AG10803 (cell line): ENCODE measurements at regions not wholly inside any gene's neighbourhood (a gene's known extent, or its start where the extent isn't known, plus 50 kb on each side); places are given as distances from the start of the nearest gene placed in this dataset.
"Not testable (repeated sequence)": the region's sequence is repeated elsewhere in the genome, so short reads cannot be mapped to it uniquely, and the experiment has no call there.

ENCODE experiments used
- DNase-seq: peaks from one replicate; pipeline ENCODE4 v3.0.0; 2010; ENCODE audit warnings: low read depth
- H3K4me3 ChIP-seq: 2 replicates; pipeline ENCODE4 v1.5.1; 2011; ENCODE audit warnings: mild to moderate bottlenecking, low read length, control low read depth
- TF ChIP-seq, protein P1 (sequence below): conservative IDR thresholded peaks from 2 replicates; pipeline ENCODE4 v1.5.1; 2011; ENCODE audit warnings: mild to moderate bottlenecking, low read length, control low read depth, inconsistent platforms

DNA sequence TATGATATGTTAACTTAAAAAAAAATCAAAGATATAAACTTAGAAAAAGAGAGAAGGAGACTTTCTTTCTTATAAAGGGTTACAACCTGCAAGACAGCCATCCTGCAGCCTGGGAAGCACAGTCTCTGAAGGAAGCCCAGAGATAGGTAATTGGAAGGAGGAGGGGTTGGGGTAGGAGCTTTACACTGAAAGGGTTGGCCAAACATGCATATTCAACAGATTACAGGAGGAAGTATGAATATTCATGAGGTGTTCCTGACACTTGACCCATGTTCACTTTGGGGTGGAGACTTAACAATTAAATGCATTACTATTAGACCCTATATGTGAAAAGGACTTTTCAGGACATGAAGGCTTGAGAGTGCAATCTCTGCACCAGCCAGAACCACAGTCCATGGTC, 71.7 kb upstream of the CDH2 start:
- no peak for DNase-seq
- TF ChIP-seq, protein P1, sequence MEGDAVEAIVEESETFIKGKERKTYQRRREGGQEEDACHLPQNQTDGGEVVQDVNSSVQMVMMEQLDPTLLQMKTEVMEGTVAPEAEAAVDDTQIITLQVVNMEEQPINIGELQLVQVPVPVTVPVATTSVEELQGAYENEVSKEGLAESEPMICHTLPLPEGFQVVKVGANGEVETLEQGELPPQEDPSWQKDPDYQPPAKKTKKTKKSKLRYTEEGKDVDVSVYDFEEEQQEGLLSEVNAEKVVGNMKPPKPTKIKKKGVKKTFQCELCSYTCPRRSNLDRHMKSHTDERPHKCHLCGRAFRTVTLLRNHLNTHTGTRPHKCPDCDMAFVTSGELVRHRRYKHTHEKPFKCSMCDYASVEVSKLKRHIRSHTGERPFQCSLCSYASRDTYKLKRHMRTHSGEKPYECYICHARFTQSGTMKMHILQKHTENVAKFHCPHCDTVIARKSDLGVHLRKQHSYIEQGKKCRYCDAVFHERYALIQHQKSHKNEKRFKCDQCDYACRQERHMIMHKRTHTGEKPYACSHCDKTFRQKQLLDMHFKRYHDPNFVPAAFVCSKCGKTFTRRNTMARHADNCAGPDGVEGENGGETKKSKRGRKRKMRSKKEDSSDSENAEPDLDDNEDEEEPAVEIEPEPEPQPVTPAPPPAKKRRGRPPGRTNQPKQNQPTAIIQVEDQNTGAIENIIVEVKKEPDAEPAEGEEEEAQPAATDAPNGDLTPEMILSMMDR, result no peak
- no peak overlapping the region for H3K4me3 ChIP-seq

DNA sequence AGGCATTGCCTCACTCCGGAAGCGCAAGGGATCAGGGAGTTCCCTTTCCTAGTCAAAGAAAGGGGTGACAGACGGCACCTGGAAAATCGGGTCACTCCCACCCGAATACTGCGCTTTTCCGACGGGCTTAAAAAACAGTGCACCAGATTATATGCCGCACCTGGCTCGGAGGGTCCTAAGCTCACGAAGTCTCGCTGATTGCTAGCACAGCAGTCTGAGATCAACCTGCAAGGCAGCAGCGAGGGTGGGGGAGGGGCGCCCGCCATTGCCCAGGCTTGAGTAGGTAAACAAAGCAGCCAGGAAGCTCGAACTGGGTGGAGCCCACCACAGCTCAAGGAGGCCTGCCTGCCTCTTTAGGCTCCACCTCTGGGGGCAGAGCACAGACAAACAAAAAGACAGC, 63.7 kb upstream of the CDH2 start:
- H3K4me3 ChIP-seq, DNase-seq: not testable (repeated sequence)

DNA sequence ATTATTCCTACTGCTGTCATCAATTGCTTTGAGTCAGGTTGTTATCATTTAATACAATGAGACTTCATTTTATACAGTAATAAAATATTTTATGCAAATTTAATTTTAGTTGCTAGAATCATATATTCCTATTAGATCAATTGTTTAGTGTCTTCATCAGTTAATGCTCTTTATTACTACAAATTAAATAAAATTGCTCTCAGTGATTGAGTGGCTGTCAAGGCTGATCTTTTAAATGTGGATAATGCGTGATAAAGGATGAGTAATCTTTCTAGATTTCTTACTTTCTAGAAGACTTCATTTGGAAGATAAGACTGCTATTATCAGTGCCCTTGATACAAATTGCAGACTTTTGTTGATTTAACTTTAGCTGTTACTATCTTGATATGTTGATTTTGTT, 59.6 kb upstream of the CDH2 start:
- DNase-seq, result no peak
- TF ChIP-seq, protein P1, result no peak
- no peak overlapping the region for H3K4me3 ChIP-seq
